ENCODE measurements at regions not wholly inside any gene's neighbourhood (a gene's known extent, or its start where the extent isn't known, plus 50 kb on each side); places are given as distances from the start of the nearest gene placed in this dataset.

DNA sequence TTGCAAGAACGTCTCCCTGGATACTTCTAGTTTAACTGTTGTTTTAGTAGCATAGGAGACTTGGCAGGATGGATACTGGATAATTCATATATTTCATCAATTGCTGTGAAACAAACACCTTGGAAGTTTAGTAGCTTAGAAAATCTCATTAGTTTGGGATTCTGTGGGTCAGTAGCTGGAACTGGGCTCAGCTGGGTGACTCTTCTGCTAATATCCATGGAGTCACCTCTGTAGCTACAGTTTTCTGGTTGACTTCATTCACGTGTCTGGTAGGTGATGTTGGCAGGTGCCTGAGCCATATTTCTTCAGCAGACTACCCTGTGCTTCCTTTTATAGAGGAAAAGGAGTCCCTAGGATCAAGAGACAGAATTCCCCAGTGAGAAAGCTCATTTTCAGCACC is 208.9 kb upstream of the PFKP start:
- no peak for DNase-seq (ENCODE audit: low spot score)

DNA sequence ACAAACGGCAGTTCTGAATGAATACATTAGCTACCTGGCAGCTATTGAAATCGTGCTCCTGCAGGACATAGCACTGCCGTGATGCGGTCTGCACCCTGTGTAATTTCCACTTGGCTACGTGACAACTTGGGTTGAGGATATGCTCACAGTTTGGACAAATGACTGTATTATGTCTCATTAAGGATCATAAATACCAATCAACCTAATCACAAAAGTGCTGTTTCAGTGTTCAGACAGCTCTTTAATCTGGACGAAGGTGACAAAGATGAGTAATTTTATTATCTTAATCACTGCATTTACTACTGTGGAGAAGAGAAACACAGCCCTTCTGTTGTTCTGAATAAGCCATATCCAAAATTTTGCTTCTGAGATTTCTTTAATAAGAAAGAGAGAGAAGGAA is 210.8 kb upstream of the PFKP start:
- peak; percentile 48 for DNase-seq (ENCODE audit: low spot score)

DNA sequence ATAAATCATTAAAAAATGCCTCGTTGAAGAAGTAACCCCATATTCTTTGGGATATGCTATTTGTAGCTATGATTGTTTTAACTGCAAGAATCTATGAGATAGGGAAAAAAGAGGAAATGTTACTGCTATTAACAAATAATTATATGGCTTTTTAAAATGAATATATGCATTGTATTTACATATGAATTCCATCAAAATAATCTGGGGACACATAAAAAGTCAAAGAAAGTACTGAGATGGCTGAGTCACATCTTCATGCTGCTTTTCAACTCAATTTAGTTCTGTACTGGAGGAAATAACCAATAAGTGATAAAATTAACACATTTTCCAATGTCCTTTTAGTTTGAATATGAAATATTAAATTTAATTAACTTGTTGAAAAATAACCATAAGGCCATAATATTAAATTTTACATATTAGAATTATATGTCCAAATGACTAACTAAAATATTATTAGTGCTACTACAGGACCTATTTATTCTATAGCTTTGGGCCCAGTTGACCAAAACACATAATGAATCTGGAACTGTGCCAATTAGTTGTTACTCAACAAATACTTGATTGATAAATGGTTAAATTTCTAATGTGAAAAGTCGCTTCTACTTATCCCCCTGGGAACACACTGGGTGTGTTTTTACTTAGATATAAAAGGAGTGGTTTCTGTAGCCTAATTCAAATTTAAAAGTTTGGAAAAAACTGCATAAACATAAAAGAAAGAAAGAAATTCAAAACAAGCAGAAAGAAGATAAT is 214.6 kb upstream of the PFKP start:
- no peak for DNase-seq (ENCODE audit: low spot score)

GRCh38 chr10:2851566-2851965 is 215.8 kb upstream of the PFKP start:
- no peak for DNase-seq (ENCODE audit: low spot score)

- DNase-seq (ENCODE audit: low spot score): no peak
Measured at GRCh38 chr10:2850202-2850601, 217.1 kb upstream of the PFKP start.

GRCh38 chr10:2844925-2845324 is 222.4 kb upstream of the PFKP start:
- DNase-seq (ENCODE audit: low spot score): no peak

DNA sequence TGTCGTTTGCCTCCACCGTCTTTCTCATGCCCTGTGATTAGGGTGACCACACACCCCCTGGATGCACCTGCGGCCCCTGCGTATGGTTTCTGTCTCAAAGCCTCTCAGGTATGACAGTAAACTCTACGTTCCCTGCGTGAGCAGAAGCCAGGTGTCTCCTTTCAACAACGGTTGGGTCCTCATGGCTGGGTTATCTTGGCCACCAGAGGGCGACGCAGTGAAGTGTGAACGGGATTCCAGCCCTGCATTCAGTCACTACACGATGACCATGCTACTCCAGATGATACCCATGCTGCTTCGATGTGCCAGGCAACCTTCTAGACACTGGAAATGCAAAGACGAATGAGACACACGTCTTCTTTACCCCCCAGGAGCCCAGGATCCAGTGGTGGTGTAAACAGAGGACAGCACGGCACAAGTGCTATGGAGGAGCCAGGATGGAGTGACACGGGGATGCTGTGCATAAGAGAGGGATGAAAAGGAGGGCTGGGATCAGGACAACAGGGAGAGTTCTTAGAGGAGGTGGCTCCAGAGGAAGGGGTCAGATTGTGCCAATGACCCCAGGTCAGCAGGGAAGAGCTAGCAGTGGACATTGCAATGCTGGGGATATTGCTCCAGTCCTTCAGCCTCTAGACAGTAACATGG is 228.1 kb upstream of the PFKP start:
- peak; percentile 57 for DNase-seq (ENCODE audit: low spot score)

GRCh38 chr10:2837674-2838073 is 229.7 kb upstream of the PFKP start:
- DNase-seq (ENCODE audit: low spot score): no peak

- DNase-seq (ENCODE audit: low spot score): no peak
Measured at GRCh38 chr10:2836921-2837662, 230.3 kb upstream of the PFKP start.

- no peak for DNase-seq (ENCODE audit: low spot score)
Measured at GRCh38 chr10:2834214-2834613, 233.1 kb upstream of the PFKP start.

DNA sequence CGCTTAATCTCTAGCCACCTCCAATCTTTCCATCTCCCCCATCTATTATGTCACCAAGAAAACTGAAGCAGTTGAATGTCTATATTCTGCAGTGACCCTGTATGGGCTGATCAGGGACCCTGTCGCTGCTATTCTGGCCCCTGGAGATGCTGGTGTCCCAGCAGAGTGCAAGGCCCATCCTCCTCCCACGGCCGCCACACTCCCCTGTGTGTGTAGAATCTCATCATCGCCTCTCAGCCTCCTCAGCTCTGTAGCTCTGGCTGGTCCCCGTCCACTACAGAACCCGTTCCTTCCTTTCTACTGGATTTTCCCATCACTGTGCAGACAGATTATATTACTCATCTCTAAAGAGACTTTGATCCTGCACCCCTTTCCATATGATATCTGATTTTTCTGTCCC is 235.8 kb upstream of the PFKP start:
- no peak for DNase-seq (ENCODE audit: low spot score)

DNA sequence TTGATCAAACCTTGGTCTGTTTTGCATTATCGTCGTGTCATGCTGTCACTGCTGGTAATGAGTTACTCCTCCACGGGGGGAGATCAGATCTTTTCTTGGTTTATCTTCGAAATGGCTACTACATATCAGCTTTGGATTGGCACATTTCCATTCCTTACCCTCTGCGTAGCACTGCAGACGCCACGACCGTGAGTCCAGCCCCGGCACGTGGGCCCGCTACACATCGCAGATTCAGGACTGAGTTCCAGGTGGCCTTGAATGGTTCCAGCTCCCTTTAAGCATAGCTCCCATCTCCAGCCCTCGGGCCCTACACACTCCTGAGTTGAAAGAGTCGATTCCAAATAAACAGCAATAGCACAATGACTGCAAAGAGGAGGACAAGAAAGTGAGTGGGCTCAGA is 238.6 kb upstream of the PFKP start:
- no peak for DNase-seq (ENCODE audit: low spot score)

GRCh38 chr10:2826675-2827074 is 240.7 kb upstream of the PFKP start:
- DNase-seq (ENCODE audit: low spot score): no peak

GRCh38 chr10:2825841-2826240 is 241.5 kb upstream of the PFKP start:
- DNase-seq (ENCODE audit: low spot score): no peak

DNA sequence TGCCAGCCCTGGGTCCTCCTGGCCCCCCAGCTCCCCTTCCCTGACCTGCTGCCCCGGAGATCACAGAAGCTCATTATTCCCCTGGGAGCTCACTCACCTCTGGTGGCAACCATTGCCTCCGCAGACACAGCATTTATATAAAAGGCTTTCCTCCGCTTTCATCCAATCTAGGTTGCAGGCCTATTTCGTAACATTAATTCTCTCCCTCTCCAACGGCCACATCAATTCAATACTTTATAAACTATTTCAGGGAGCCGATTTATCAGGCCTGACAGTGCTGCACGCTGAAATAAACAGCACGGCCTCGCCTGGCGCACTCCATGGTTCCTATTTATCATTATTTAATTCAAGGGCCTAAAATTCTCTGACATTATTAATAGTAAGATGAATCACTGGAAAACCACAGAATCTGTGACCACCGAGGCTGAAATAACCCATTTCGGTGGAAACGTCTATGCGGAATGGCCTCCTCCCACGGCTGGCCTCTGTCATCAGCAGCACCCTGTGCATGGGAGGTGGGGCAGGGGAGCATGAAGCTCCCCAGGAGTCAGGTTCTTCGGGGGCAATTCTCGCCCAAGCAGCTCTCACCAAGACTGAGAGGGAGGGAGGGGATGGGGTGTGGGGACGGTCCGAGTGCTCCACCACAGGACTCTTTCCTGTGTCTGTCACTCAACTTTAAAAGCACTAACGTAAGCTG is 249.3 kb upstream of the PFKP start:
- no peak for DNase-seq (ENCODE audit: low spot score)

- no peak for DNase-seq (ENCODE audit: low spot score)
Measured at GRCh38 chr10:2813693-2814092, 253.7 kb upstream of the PFKP start.

DNA sequence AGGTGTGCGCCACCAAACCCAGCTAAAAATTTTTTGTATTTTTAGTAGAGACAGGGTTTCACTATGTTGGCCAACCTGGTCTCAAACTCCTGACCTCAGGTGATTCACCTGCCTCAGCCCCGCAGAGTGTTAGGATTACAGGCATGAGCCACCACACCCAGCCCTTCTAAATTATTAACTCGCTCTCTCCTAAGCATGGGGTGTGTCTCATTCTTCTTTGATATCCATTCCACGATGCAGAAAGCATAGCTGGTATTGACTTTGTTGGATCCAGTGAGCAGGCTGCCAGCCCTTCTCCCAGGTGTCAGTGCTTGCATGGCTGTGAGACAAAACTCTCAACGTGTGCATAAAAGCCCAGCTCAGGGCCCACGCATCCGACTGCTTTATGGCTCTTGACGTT is 254.1 kb upstream of the PFKP start:
- DNase-seq (ENCODE audit: low spot score): peak; percentile 56

DNA sequence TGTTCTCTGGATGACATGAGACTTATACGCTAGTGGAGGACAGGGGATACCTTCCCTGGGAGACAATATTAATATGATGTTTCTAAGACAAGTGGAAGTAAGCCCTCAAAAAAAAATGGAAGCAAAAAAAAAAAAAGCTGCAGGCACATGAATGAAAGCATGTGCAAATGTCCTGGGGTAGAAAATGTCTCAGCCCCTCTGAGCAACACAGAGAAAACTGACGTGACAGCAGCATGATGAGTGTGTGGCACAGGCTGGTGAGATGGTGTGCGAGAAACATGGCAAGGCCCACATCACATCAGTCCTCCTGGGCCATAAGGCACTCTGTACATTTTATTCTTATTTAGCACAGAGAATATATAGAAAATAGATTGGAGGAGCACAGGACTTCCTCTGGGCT is 254.7 kb upstream of the PFKP start:
- DNase-seq (ENCODE audit: low spot score): no peak

GRCh38 chr10:2800178-2800577 is 267.2 kb upstream of the PFKP start:
- DNase-seq (ENCODE audit: low spot score): no peak

GRCh38 chr10:2798336-2799022 is 268.9 kb upstream of the PFKP start:
- DNase-seq (ENCODE audit: low spot score): no peak

DNA sequence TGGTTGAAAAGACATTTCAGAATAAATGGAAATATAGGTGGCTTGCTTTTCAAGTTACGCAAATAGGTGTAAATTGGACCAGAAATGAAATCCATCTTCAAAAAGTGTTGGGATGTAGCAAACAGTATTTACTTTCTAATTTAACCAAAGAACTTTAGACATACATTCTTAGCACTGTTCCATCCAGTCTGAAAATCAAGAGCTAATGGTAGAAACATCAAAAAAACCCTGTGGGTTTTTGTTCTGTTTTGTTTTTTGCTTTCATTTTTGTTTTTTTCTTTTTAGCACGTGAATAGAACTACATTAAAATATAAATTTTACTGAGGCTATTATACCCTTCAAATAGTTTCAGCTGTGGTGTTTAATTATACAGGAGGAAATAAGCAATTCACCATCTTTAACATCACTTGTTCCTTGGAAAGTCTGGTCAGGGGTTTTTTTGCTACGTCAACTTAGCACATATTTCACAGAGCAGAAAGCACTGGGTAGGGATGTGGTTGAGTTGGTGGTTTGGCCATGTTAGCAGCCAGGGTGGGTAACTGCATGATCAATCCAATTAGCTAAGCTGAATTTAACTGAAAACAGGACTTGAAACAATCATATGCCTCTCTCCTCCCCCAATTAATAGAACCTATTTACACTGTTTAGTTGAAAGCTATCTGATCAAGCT is 275.4 kb upstream of the PFKP start:
- no peak for DNase-seq (ENCODE audit: low spot score)

All from kidney tubule cell (primary cell).